RPMI7951 (cell line): ENCODE measurements at regions not wholly inside any gene's neighbourhood (a gene's known extent, or its start where the extent isn't known, plus 50 kb on each side); places are given as distances from the start of the nearest gene placed in this dataset.

Experiments used
- DNase-seq: peaks from one replicate; pipeline ENCODE4 v3.0.0-alpha.2; 2012; ENCODE audit warnings: low read depth

DNA sequence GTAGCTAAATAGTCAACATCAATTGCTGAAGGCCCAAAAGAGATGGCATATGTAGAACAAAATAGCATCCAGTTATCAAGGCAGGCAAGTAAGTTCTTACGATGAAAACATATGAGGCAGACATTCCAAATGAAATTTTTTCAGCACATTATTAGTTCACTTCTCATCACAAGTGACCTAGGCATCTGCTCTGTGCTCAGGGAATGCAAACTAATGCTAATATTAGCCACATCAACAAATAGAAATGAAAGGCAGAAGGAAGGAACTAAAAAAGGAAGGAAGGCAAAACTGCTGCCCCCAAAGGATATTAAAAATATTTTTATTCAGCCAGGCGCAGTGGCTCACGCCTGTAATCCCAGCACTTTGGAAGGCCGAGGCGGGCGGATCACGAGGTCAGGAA, 51.2 kb upstream of the ROCK1 start:
- no peak for DNase-seq

DNA sequence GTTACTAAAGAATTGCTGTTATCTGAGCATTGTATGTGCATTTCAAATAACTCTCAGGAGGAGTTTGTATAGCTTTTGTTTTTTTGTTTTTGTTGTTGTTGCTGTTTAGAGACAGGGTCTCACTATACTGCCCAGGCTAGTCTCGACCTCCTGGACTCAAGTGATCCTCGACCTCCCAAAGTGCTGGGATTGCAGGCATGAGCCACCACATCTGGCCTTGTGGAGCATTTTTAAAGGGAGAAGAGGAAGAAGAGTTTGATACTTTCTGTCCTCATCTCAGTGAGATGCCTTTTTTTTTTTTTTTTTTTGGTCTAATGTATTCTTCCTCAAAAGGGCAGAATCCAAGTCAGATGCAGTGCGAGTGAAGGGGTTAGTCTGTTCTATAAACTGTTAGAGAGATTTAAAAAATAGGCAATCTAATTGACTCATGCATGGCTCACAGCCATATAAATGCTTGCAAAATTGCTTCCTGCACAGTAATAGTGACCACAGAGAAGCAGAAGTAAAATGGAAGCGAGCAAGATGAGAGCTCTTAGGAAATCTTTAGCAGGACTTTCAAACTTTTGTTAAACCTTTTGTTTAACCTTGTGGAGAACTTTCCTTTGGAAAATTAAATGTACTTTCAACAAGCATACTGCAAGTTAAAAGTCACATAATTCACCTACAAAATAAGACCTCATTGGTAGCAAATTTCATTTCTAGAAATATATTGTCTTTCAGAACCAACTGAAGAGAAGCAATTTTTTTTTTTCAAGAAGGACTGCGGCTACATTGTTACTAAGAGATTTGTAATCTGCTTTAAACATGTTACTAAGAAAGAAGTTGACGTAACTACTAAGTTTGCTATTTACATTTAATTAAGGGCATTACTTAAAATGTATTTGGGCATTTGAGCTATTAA, 52.3 kb upstream of the ROCK1 start:
- DNase-seq: peak; percentile 82

DNA sequence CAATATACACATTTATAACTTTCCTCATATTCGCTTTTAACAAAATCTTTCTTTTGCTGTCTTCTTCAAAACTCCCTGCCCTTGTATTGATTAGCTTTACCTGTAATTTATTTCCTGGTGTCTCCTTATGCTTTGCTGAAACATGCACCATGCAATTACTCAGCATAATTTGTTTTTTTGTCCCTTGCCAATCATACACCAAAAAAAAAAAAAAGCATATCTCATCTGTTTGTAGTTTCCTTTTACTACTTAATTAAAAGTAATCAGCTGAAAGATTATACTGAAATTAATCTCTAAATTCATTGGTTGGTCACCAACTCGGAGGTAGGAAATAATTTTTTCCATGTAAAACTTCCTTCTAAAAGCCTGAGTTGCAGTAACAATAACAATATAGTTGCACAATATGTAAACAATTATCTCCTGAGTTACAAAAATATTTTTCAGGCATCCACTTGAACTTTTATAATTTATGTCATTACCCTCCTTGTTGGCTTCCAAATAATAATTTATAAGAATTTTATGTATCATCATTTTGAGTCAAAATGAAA, 53.0 kb upstream of the ROCK1 start:
- no peak for DNase-seq

DNA sequence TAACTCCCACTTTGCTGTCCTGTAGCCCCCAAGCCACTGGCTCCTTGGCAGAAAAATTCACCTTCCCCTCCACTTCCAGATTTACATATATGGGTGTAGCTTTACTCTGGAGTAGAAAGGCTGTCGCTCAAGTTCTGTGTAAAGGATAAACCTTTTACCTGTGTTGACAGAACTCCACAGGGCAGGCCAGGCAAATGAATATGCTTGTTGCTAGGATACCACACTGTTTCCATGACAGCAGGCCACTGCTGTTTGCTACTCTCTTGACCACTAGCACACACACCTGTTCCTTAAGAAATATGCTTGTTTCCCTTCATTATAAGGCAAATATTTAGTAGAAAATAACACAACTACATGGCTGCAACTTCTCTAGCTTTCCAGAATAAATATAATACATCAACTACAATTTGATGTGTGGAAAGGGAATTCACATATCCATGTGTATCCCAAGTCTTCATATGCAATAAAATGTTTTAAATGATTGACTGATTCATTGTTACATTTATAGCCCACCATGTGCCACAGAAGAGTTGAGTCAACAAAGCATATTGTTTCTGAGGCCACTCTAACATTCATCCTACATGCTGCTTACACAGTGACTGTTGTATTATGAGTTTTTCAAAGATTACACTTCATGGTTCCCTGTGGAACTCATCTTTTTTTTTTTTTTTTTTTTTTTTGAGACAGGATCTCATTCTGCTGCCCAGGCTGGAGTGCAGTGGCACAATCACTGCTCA, 56.2 kb upstream of the ROCK1 start:
- peak; percentile 7 for DNase-seq

DNA sequence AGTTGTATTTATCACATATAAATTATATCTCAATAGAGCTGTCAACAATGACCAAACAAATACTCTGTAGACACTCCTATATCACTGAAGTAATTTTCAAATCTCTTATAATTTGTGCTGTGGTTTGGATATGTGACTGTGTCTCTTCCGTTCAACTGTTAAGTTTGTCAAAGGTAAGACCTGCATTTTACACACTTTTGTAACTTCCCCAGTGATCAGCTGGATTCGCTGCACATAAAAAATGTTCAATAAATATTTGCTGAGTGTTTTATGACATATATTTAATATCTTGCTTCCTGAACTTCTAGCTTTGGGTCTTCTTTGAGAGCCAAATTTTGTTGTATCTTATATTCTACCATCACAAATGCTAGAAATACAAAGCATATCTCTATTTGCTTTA, 57.3 kb upstream of the ROCK1 start:
- no peak for DNase-seq

DNA sequence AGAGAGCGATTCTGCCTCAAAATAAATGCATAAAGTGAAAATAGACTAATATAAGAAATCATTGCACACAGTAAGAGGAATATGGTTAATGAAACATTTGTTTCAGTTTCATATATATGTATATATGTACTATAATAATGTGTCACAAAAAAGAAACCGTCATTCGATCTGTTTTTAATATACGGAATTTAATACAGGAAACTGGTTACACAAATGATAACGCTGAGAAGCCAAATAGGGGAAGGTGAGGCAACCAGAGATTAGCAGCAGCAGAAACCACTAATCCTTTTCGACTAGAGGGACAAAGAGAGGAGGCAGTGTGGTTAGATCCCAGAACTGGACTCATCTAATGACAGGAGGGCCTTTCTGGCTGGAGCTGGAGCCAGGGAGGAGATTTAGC, 64.2 kb upstream of the GREB1L start:
- no peak for DNase-seq

DNA sequence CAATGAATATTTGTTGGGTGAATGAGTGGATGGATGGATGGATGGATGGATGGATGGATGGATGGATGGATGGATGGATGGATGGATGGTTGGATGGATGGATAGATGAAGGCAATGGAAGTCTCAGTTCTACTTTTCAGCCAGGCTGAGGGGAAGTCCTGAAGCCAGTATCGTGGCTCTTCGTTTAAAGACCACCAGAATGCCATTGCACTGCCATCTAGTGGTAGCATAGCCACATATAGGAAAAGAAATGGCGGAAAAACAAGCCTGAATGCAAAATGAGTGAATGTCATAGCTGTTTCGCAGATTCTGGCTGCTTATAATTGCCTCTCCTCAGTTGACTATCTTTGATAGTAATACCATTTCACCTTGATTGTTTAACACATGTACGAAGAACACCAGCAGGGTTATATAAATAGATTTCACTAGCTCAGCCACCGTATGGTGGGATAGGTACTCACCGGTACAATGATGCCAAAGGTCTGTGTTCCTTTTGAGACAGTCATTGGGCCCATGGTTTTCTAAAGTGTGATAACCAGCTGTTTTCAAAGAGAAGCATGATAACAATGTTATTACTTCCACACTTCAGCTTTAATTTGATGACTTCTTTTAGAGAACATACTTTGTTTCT, 62.3 kb upstream of the GREB1L start:
- DNase-seq: peak; percentile 60

DNA sequence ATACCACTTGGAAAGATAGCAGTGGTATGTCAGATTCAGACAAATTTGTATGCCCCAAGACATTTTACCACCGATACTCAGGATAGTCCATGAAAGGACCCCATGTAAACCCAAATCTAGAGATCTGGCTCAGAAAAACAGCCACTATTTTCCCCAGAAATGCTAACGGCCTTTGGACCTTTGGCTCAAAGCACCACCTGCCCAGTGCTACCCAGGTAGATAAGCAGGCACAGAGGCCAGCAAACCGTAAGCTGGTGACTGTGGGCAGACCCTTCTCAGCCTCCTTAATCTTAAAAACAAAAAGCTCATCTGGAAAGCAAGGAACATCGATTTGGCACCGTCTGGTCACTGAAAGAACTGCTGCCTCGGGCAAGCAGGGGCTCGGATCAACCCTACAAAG, 61.4 kb upstream of the GREB1L start:
- no peak for DNase-seq

DNA sequence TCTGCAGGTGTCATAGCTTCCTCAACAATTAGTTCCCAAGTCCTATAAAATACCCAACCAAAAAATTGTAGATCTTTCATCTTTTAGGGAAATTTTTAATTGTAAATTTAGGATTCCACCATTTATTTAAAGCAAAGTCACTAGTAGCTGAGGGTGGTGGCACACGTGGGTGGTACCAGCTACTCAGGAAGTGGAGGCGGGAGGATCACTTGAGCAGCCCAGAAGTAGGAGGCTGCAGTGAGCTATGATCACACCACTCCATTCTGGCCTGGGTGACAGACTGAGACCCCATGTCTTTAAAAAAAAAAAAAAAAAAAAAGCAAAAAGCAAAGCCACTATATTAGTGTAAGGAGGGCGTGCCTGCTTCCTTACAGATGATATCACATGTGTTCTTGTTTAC, 60.3 kb upstream of the GREB1L start:
- no peak for DNase-seq

DNA sequence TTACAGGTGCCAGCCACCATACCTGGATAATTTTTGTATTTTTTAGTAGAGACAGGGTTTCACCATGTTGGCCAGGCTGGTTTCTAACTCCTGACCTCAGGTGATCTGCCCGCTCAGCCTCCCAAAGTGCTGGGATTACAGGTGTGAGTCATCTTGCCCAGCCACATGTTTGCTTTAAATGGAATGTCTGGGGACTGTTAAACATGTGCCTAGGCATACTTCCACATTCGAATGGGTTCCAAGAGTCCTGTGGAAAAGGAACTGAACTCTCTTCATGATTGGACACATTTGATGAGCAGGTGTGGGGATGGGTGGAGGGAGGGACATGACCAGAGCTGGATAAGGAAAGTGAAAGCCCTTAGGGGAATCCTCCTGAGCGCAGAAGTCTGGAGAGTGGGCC, 58.4 kb upstream of the GREB1L start:
- no peak for DNase-seq

DNA sequence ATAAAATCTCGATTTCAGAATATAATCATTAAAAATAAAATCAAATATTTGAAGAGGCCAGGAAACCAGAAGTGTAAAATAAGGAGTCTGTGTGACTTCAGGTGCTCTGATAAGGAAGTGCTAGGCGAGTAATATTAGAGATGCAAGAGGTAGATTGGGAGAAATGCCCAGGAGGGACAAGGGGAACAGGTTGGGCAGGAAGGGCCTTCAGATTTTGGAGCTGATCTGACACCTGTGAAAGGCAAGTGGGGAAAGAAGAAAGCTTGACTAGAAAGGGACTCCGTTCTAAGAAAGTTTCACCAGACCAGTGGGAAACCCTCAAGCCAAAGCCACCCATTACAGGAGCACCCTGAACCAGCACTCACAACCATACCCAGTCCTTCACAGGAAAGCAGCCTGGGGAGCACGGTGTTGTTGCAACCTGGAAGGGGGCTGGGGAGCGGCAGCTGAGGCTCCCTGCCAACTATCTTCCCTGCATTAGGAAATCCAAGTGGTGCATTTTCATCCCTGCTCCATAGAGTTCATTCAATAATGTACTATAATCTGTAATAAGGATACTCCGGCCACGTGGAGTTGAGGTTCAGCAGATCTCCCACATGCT, 57.5 kb upstream of the GREB1L start:
- DNase-seq: no peak

DNA sequence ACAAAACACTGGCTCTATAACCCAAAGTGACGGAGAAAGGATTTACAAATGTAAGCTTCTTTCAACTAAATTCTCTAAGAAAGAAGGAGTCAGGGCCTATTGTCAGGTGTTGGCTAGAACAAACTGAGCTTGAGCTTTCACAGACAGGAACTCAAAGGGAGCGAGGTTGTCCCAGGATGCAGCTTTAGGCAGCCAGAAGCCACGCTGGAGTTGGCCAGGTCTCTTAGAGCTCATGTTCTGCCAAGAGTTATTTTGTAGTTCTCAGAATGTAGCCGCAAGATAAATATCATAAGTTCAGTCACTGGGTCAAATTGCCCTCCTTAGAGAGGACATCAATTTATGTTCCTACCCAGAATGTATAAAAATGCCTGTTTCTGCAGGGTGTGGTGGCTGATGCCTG, 54.1 kb upstream of the GREB1L start:
- DNase-seq: no peak

DNA sequence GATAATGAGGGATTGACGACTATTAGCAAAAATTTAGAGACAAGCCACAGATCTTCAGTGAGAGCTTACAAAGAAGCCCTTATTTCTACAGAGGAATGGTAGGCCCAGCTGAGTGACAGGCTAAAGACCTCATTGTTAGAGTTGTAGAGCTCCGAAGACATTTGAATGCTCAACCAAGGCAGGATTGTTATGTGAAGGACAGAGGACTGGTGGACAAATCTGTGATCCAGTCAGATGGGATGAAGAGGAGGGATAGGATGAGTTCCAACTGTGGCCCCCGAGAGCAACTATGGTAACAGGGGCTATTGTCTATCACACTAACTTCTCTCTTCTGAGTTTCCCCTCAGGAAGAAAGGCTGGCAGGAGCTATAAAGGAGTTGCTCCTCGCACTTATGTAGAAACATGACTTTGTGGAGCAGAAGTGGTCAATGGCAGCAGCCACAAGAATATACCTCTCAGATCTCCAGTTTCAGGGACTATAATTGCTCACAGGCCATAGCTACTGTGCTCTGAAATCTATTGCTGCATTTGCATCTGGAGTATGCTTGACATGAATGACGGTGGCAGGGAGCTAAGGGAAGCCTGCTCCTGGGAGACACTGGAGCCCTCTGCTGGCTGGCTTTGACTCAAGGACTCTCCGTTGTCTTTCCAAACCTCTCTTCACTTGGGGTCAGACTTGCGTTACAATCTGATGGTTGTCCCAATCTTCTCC, 50.3 kb upstream of the GREB1L start:
- DNase-seq: peak; percentile 55
